NCI-H226 (cell line): ENCODE measurements at regions not wholly inside any gene's neighbourhood (a gene's known extent, or its start where the extent isn't known, plus 50 kb on each side); places are given as distances from the start of the nearest gene placed in this dataset.

ENCODE experiments used
- DNase-seq: peaks from one replicate; pipeline ENCODE4 v3.0.0-alpha.2; 2015

GRCh38 chr2:53356291-53356905 is 411.2 kb upstream of the CHAC2 start:
- no peak for DNase-seq

GRCh38 chr2:53353135-53354114 is 414.2 kb upstream of the CHAC2 start:
- DNase-seq = peak; percentile 5

- DNase-seq = peak; percentile 22
Observed at GRCh38 chr2:53347269-53347668, 420.3 kb upstream of the CHAC2 start.

GRCh38 chr2:53342248-53342647 is 425.4 kb upstream of the CHAC2 start:
- DNase-seq = no peak

DNA sequence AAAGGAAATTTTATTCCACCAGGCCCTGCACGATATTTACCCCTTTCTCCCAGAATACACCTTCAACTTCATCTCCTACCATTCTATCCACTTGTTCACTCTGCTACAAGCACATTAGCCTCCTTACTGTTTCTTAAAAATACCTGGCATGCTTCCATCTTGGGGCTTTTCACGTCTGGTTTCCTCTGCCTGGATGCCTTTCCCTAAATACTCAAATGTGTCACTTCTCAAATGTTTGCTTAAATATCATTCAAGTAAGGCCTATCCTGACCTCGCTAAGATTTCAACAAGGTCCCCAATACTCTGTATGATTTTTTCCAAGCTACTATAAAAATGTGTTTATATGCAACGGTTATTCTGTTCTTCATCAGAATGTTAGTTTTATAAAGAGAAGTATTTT is 433.0 kb upstream of the CHAC2 start:
- no peak for DNase-seq

DNA sequence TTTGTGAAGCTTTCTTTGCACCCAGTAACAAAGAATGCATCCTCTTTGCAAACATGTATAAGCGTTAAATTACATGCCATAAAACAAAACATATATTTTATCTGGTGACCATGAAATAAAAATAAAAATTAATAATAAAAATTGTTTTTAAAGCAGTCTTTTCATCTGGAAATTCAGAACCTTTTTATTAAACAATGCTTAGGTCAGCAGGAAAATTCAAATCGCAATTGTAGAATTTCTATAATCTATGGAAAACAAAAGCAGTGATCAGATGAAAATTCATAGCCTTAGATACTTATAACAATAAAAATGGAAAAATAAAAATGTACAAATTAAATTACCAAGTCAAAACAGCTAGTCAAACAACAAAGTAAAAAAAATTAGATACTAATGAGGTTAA is 435.9 kb upstream of the CHAC2 start:
- no peak for DNase-seq

DNA sequence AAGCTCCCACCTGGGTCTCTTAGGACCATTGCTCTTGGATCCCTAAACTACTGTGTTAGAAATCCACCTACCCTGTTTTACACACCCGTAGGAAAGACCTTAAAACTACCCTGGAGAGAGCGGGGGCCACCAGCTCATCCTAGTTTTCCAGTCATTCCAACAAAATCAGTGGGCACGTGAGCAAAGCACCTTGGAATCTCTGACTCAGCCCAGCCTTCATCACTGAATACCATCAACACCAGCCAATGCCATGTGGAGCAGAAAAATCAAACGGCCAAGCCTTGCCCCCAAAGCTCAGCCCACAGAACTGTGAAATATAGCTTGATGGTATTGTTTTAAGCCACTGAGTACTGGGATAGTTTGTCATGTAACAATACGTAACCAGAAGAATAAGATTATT is 449.7 kb upstream of the CHAC2 start:
- peak; percentile 51 for DNase-seq

- no peak for DNase-seq
Observed at GRCh38 chr2:53315149-53315548, 452.5 kb upstream of the CHAC2 start.

DNA sequence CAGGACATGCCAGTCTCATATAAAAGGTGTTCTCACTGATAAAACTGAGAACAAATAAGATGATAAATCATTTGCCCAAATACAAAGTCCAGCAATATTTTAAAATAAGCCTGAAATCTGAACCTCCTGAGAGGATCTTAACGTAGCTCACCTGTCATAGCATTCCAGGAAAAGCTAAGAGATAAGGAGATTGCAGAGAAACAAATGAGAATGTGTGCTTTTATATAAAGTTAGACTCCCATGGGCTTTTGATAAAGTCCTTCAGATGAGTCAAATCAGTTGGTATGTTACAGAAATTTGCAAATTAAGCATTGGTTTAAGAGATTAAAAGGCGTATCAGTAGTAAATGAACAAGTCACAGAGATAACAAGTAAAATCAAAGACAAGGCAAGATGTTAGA is 452.9 kb upstream of the CHAC2 start:
- peak; percentile 74 for DNase-seq

GRCh38 chr2:53313644-53314043 is 454.0 kb upstream of the CHAC2 start:
- peak; percentile 11 for DNase-seq

DNA sequence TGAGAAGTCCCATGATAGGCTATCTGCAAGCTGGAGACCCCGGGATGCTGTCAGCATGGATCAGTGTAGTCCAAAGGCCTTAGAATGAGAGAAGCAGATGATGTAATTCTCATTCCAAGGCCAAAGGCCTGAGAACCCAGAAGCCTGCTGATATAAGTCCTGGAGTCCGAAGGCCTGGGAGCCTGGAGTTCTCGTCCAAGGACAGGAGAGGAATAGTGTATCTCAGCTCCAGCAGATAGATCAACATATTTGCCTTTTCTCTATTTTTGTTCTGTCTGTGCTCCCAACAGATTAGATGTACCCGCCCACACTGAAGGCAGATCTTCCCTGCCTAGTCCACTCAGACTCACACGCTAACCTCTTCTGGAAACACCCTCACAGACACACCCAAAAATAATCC is 454.9 kb upstream of the CHAC2 start:
- peak; percentile 11 for DNase-seq

- no peak for DNase-seq
Observed at GRCh38 chr2:53312181-53312580, 455.4 kb upstream of the CHAC2 start.

DNA sequence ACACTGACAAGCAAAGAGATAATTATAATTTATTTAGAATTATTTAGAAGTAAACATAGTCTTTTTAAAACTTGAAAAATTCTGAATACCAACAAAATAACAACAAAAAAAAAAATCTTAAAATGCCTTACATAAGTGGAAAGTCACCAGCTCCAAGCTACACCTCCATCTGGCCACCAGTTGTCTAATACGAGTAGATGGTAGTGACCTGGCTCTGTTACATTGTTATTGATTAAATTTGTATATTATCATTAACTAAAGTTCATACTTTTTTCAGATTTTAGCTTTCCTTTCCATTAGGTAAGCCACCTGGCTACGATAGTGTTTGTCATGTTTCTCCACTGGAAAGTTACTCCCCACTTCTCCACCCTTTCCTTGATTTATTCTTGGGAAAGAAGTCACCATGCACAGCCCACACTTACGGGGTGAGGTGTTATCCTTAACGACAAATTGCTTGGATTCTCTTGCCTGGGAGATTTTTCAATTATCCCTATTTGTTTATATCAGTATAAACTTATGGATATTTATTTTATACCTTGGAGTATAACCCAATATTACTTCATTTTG is 464.5 kb upstream of the CHAC2 start:
- no peak for DNase-seq

- no peak for DNase-seq
Observed at GRCh38 chr2:53302455-53302854, 465.1 kb upstream of the CHAC2 start.

- DNase-seq = no peak
Observed at GRCh38 chr2:53289309-53290006, 478.1 kb upstream of the CHAC2 start.

DNA sequence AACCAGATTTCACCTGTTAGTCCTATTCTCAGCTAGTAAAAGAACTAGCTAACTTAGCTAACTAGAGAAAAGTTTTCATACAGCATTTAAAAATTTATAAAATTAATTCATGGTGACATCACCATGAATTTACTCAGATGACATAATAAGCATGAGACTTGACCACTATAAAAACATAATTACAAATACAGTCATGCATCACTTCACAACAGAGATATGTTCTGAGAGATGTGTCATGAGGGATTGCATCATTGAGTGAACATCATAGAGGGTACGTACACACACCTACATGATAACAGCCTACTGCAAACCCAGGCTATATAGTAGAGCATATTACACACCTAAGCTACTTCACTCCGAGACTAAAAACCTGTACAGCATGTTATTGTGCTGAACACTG is 481.3 kb upstream of the CHAC2 start:
- DNase-seq = peak; percentile 52

DNA sequence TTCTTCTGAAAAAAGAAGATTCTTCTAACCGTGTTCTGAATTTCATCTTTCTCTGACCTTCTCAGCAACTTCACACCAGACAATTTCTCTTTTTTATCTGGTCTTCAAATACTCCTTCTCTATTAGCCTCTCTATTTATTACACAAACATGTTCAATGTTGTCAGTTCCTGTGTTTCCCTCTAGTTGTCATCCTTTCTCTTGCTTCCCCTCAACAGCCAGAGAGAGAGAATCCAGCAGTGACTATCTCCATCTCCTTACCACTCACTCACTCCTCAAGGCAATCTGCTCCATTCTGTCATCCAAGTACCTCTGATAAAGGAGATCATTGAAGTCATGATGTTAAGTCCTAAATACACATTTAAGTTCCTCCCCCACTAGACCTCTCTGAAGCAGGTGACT is 491.9 kb upstream of the CHAC2 start:
- DNase-seq = no peak

- DNase-seq = no peak
Observed at GRCh38 chr2:53268626-53269025, 499.0 kb upstream of the CHAC2 start.

DNA sequence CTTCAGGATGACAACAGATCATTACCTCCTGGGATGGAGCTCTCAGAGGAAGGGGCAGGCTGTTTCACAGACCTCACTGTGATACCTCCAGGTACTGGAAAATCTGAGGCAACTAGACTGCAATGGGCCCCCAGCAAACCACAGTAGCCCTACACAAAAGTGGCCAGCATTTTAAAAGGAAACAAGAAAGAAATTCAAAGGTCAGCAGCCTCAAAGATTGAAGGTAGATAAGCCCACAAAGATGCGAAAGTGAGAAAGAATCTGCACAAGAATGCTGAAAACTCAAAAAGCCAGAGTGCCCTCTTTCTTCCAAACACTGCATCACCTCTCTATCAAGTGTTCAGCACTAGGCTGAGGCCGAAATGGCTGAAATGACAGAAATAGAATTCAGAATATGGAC is 499.5 kb upstream of the CHAC2 start:
- no peak for DNase-seq

DNA sequence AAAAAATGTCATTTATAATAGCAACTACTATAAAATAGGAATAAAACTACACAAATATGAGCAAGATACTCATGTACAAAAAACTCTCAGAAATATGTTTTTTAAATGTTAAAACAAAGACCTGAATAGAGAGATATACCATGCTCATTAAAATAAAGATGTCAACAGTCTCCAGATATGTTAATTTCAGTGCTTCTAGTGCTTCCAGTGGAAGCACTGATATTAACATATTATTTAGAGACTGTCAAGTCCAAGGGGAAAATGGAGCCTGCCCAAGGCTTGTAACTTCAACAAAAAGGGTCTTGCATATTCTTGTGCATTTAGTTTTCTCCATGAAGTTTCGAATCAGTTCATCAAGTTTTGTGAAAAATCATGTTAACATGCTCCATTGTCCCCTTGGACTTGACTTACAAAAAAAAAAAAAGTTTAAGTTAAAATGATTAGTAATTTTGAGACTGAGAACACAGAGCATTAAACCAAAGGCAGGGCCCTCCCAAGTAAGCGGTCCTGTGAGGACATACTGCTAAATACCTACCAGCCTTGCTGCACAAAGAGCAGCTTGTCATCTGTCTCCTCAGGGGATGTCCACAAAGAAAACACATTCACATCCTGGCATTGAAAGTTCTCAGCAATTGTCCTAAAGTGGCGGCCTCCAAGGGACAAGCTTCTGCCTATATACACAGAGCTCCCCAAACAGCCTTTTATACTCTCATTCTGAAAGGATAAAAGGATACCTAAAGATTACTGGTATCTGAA is 501.9 kb upstream of the CHAC2 start:
- no peak for DNase-seq

DNA sequence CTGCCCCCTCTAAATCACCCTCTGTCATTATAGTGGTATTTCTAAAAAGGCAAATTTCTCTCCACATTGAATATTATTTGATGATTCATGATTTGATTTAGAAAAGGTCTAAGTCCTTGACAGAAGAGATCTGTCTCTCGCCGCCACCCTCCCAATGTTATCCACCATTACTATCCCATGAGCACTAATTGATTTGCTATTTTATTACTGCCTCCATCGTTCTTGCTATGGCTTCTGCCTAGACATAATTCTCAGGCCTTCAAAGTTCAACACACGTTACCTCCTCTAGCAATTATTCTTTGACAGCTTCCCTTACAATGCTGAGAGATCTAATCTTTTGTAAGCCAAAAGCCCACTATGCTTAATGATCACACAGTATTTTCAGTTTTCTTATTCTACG is 507.0 kb upstream of the CHAC2 start:
- no peak for DNase-seq

DNA sequence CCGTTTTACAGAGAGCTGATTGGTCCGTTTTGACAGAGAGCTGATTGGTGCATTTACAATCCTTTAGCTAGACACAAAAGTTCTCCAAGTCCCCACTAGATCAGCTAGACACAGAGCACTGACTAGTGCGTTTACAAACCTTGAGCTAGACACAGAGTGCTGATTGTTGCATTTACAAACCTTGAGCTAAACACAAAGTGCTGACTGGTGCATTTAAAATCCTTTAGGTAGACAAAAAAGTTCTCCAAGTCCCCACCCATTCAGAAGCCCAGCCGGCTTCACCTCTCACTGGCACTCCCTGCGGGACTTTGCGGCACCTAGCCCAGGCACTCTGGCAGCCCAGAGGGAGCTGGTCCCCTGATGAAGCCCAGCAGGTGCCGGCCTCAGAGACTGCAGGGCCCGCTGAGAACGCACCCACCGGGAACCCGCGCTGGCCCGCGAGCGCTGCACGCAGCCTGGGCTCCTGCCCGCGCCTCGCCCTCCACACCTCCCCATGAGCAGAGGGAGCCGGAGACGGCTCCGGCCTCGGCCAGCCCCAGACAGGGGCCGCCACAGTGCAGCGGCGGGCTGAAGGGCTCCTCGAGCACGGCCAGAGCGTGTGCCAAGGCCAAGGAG is 508.1 kb upstream of the CHAC2 start:
- no peak for DNase-seq
